Parathyroid adenoma (tissue), 2 donors: ENCODE measurements at regions not wholly inside any gene's neighbourhood (a gene's known extent, or its start where the extent isn't known, plus 50 kb on each side); places are given as distances from the start of the nearest gene placed in this dataset.
"Not testable (repeated sequence)": the region's sequence is repeated elsewhere in the genome, so short reads cannot be mapped to it uniquely, and the experiment has no call there.

Experiments used
- H2AFZ ChIP-seq: fragments of 300-600 bp; sonication (generic); one replicate; pipeline ENCODE4 v1.7.0; 2017; ENCODE audit warnings: antibody characterized with exemption, mild to moderate bottlenecking
- H3K27ac ChIP-seq: fragments of 300-600 bp; sonication (generic); one replicate; pipeline ENCODE4 v1.7.0; 2017
- H3K27me3 ChIP-seq: fragments of 300-600 bp; sonication (generic); one replicate; pipeline ENCODE4 v1.7.0; 2017; ENCODE audit warnings: low read length; ENCODE audit not compliant: control insufficient read depth, insufficient read depth
- H3K36me3 ChIP-seq: fragments of 300-600 bp; sonication (generic); one replicate; pipeline ENCODE4 v1.7.0; 2017; ENCODE audit warnings: low read length; ENCODE audit not compliant: control insufficient read depth, insufficient read depth
- H3K4me1 ChIP-seq: fragments of 300-600 bp; sonication (generic); one replicate; pipeline ENCODE4 v1.7.0; 2017; ENCODE audit warnings: control low read depth
- H3K4me2 ChIP-seq: fragments of 300-600 bp; sonication (generic); one replicate; pipeline ENCODE4 v1.7.0; 2017; ENCODE audit warnings: low read length
- H3K4me3 ChIP-seq: fragments of 300-600 bp; sonication (generic); one replicate; pipeline ENCODE4 v1.7.0; 2017; ENCODE audit warnings: low read depth, low read length
- H3K79me2 ChIP-seq: fragments of 300-600 bp; sonication (generic); one replicate; pipeline ENCODE4 v1.7.0; 2017; ENCODE audit warnings: control low read depth
- H3K9ac ChIP-seq: fragments of 300-600 bp; sonication (generic); one replicate; pipeline ENCODE4 v1.7.0; 2017; ENCODE audit warnings: mild to moderate bottlenecking
- H3K9me3 ChIP-seq: fragments of 300-600 bp; sonication (generic); one replicate; pipeline ENCODE4 v1.7.0; 2017; ENCODE audit warnings: low read length; ENCODE audit not compliant: control insufficient read depth
- CTCF ChIP-seq: fragments of 300-600 bp; sonication (generic); IDR thresholded peaks from one replicate; pipeline ENCODE4 v1.7.0; 2017; ENCODE audit warnings: antibody characterized with exemption, mild to moderate bottlenecking
- donor health status: primary hyperparathyroidism.

- no peak for TF ChIP-seq CTCF
- H3K36me3 ChIP-seq, result no peaks in the 10 kb centered on the region
- no peak overlapping the region for H3K4me2 ChIP-seq
- no peaks in the 10 kb centered on the region for H3K9me3 ChIP-seq
- no peak overlapping the region for H3K9ac ChIP-seq
- no peaks in the 10 kb centered on the region for H3K27me3 ChIP-seq
- no peaks in the 10 kb centered on the region for H3K4me1 ChIP-seq
- no peak overlapping the region for H3K27ac ChIP-seq
- no peak overlapping the region for H2AFZ ChIP-seq
- no peak overlapping the region for H3K4me3 ChIP-seq
- H3K79me2 ChIP-seq, result no peaks in the 10 kb centered on the region
Observed at GRCh38 chr3:86887876-86888275, 103.1 kb downstream of the VGLL3 start.

- no peaks in the 10 kb centered on the region for H3K36me3 ChIP-seq
- no peak for TF ChIP-seq CTCF
- H3K4me1 ChIP-seq, result no peaks in the 10 kb centered on the region
- H3K4me3 ChIP-seq, result no peak overlapping the region
- H3K27ac ChIP-seq, result no peak overlapping the region
- no peak overlapping the region for H3K4me2 ChIP-seq
- no peaks in the 10 kb centered on the region for H3K9me3 ChIP-seq
- H2AFZ ChIP-seq, result no peak overlapping the region
- no peak overlapping the region for H3K9ac ChIP-seq
- H3K79me2 ChIP-seq, result no peaks in the 10 kb centered on the region
- no peaks in the 10 kb centered on the region for H3K27me3 ChIP-seq
Observed at GRCh38 chr3:86880066-86880465, 110.9 kb downstream of the VGLL3 start.

GRCh38 chr3:86876504-86877181 lies 114.3 kb downstream of the VGLL3 start:
- H2AFZ ChIP-seq, H3K79me2 ChIP-seq, H3K9me3 ChIP-seq, H3K4me3 ChIP-seq, H3K36me3 ChIP-seq, H3K4me1 ChIP-seq, H3K27me3 ChIP-seq, H3K9ac ChIP-seq, H3K27ac ChIP-seq, H3K4me2 ChIP-seq: not testable (repeated sequence)

GRCh38 chr3:86874790-86875189 lies 116.2 kb downstream of the VGLL3 start:
- not testable (repeated sequence) for H3K27me3 ChIP-seq, H3K4me3 ChIP-seq, H3K9me3 ChIP-seq, H2AFZ ChIP-seq, H3K27ac ChIP-seq, H3K36me3 ChIP-seq, H3K9ac ChIP-seq, H3K4me2 ChIP-seq, H3K4me1 ChIP-seq, H3K79me2 ChIP-seq

- Histone ChIP-seq H3K79me2 (no peaks in the 10 kb centered on the region), H3K9ac (no peak overlapping the region), H3K4me2 (no peak overlapping the region), H3K4me3 (no peak overlapping the region), H3K4me1 (no peaks in the 10 kb centered on the region), H2AFZ (no peak overlapping the region), H3K27me3 (no peaks in the 10 kb centered on the region), H3K9me3 (no peaks in the 10 kb centered on the region), H3K27ac (no peak overlapping the region), H3K36me3 (no peaks in the 10 kb centered on the region)
- no peak for TF ChIP-seq CTCF
Observed at GRCh38 chr3:86869566-86869965, 121.4 kb downstream of the VGLL3 start.

- no peak overlapping the region for H3K9ac ChIP-seq
- H3K4me3 ChIP-seq, result no peak overlapping the region
- no peak overlapping the region for H3K27ac ChIP-seq
- no peak overlapping the region for H2AFZ ChIP-seq
- H3K4me1 ChIP-seq, result no peaks in the 10 kb centered on the region
- H3K9me3 ChIP-seq, result no peaks in the 10 kb centered on the region
- H3K27me3 ChIP-seq, result no peaks in the 10 kb centered on the region
- H3K4me2 ChIP-seq, result no peak overlapping the region
- no peaks in the 10 kb centered on the region for H3K36me3 ChIP-seq
- no peaks in the 10 kb centered on the region for H3K79me2 ChIP-seq
- TF ChIP-seq CTCF, result no peak
Observed at GRCh38 chr3:86867982-86868381, 123.0 kb downstream of the VGLL3 start.
